Endothelial cell of umbilical vein (primary cell): ENCODE measurements at regions not wholly inside any gene's neighbourhood (a gene's known extent, or its start where the extent isn't known, plus 50 kb on each side); places are given as distances from the start of the nearest gene placed in this dataset.

Source experiments
- BruUV-seq: library from RNA; stranded (reverse); fragments of 400-500 nt; replicated peaks from 2 replicates; lab custom pipeline; 2021; lab: Mats Ljungman, UMichigan
- CTCF ChIA-PET: fragments of 300-600, 350-600 bp; sonication (Branson Sonifier 250); formaldehyde crosslinking; loops from one replicate; lab custom pipeline; 2021; ENCODE audit warnings: antibody characterized with exemption, inconsistent platforms; lab: Charles Lee
- POLR2A ChIA-PET: fragments of 300-600, 350-600 bp; sonication (Branson Sonifier 250); formaldehyde crosslinking; loops from one replicate; lab custom pipeline; 2021; ENCODE audit warnings: antibody characterized with exemption, inconsistent platforms; lab: Charles Lee
- DNase-seq: peaks from one replicate; pipeline ENCODE4 v3.0.0-alpha.2; 2011; ENCODE audit warnings: low read depth, low spot score
- FAIRE-seq: peaks from 2 replicates; lab custom pipeline; 2011; peaks lifted over from hg19 to GRCh38; lab: Jason Lieb, UNC
- H2AFZ ChIP-seq: 2 replicates; pipeline ENCODE4 v1.6.0; 2012; ENCODE audit warnings: low read depth, low read length, control low read depth, inconsistent platforms
- H3K27ac ChIP-seq: 2 replicates; pipeline ENCODE4 v1.5.1; 2011; ENCODE audit warnings: low read depth, mild to moderate bottlenecking, control low read depth, low read length, moderate library complexity; ENCODE audit not compliant: insufficient read depth
- H3K27me3 ChIP-seq, 2 experiments: 2 replicates each; pipeline versions ENCODE4 v1.6.0 to v1.6.1; 2011; ENCODE audit warnings: low read length in 2 of 2, mixed read lengths in 1 of 2; ENCODE audit not compliant: control insufficient read depth in 2 of 2, insufficient read depth in 2 of 2
- H3K36me3 ChIP-seq, 2 experiments: 2 replicates in 1 of 2; 3 replicates in 1 of 2; pipeline ENCODE4 v1.5.1; 2011; ENCODE audit warnings: low read length in 2 of 2, mild to moderate bottlenecking in 1 of 2, moderate library complexity in 1 of 2; ENCODE audit not compliant: control insufficient read depth in 2 of 2, insufficient read depth in 2 of 2; ENCODE audit errors: extremely low read depth in 1 of 2
- H3K4me1 ChIP-seq: 3 replicates; pipeline ENCODE4 v1.5.1; 2011; ENCODE audit warnings: mild to moderate bottlenecking, low read length; ENCODE audit not compliant: control insufficient read depth, insufficient read depth; ENCODE audit errors: extremely low read depth
- H3K4me2 ChIP-seq: 2 replicates; pipeline ENCODE4 v1.6.1; 2011; ENCODE audit warnings: low read length, control low read depth, mixed read lengths; ENCODE audit not compliant: insufficient read depth
- H3K4me3 ChIP-seq, 3 experiments: fragments of 200-600 bp in 1 of 3; sonication (generic), shearing (Covaris generic) in 1 of 3; replicated peaks in 1 of 3; 2 replicates each; pipeline ENCODE4 v1.5.1; 2011 to 2016; ENCODE audit warnings: control low read depth in 3 of 3, low read length in 3 of 3, mild to moderate bottlenecking in 2 of 3, inconsistent platforms in 1 of 3, low read depth in 1 of 3, moderate library complexity in 1 of 3; ENCODE audit not compliant: insufficient read depth in 1 of 3
- H3K79me2 ChIP-seq: 2 replicates; pipeline ENCODE4 v1.6.0; 2012; ENCODE audit warnings: low read length, inconsistent platforms; ENCODE audit not compliant: control insufficient read depth, insufficient read depth
- H3K9ac ChIP-seq: replicated peaks from 2 replicates; pipeline ENCODE3; 2011; ENCODE audit warnings: low read length, control low read depth; ENCODE audit not compliant: insufficient read depth; ENCODE audit errors: extremely low read depth
- H3K9me1 ChIP-seq: replicated peaks from 3 replicates; pipeline ENCODE4 v1.6.0; 2011; ENCODE audit warnings: mild to moderate bottlenecking, low read length; ENCODE audit not compliant: control insufficient read depth, insufficient read depth; ENCODE audit errors: extremely low read depth
- H3K9me3 ChIP-seq: replicated peaks from 2 replicates; pipeline ENCODE4 v1.5.1; 2012; ENCODE audit warnings: low read length, inconsistent platforms; ENCODE audit not compliant: control insufficient read depth, insufficient read depth
- H4K20me1 ChIP-seq: replicated peaks from 2 replicates; pipeline ENCODE3; 2011; ENCODE audit warnings: mild to moderate bottlenecking, low read length; ENCODE audit not compliant: control insufficient read depth, insufficient read depth; ENCODE audit errors: extremely low read depth
- CTCF ChIP-seq, 2 donors: IDR thresholded peaks; 1 replicate in 1 of 2; 2 replicates in 1 of 2; pipeline ENCODE4 v1.5.1; 2011; ENCODE audit warnings: low read length in 2 of 2, mild to moderate bottlenecking in 2 of 2, moderate library complexity in 2 of 2, control low read depth in 1 of 2, inconsistent platforms in 1 of 2, low read depth in 1 of 2; ENCODE audit not compliant: insufficient read depth in 1 of 2; ENCODE audit errors: extremely low read depth in 1 of 2
- EZH2 ChIP-seq: IDR thresholded peaks from 2 replicates; pipeline ENCODE4 v1.6.1; 2012; ENCODE audit warnings: borderline replicate concordance, low read depth, mild to moderate bottlenecking, moderate library complexity, low read length, inconsistent platforms; ENCODE audit not compliant: severe bottlenecking
- FOS ChIP-seq: IDR thresholded peaks from 2 replicates; pipeline ENCODE4 v1.6.1; 2011; ENCODE audit warnings: mild to moderate bottlenecking, low read length, moderate library complexity, borderline replicate concordance; ENCODE audit not compliant: insufficient read depth
- GATA2 ChIP-seq: IDR thresholded peaks from 2 replicates; pipeline ENCODE4 v1.7.0; 2011; ENCODE audit warnings: low read depth, mild to moderate bottlenecking, moderate library complexity, mixed read lengths, low read length; ENCODE audit not compliant: insufficient read length, insufficient read depth
- JUN ChIP-seq: IDR thresholded peaks from 2 replicates; pipeline ENCODE4 v1.6.1; 2011; ENCODE audit warnings: borderline replicate concordance, low read depth; ENCODE audit not compliant: insufficient read length, insufficient read depth
- MAX ChIP-seq: IDR thresholded peaks from 2 replicates; pipeline ENCODE4 v1.6.1; 2011; ENCODE audit not compliant: insufficient read depth, insufficient read length
- MYC ChIP-seq: IDR thresholded peaks from one replicate; pipeline ENCODE4 v1.6.1; 2011; ENCODE audit warnings: mild to moderate bottlenecking, low read depth, low read length
- POLR2A ChIP-seq: IDR thresholded peaks from 2 replicates; pipeline ENCODE4 v1.6.1; 2012; ENCODE audit warnings: low read depth, mild to moderate bottlenecking, control low read depth, low read length
- POLR2AphosphoS5 ChIP-seq: IDR thresholded peaks from 2 replicates; pipeline ENCODE4 v1.6.1; 2012; ENCODE audit warnings: low read depth, mild to moderate bottlenecking, control low read depth, low read length, moderate library complexity; ENCODE audit not compliant: insufficient read depth
- dilution Hi-C: fragments of 300-500 bp; cut with MboI; formaldehyde crosslinking; loops from one replicate; pipeline ENCODE4 v1.15.0; 2019; ENCODE audit warnings: low sequenced_read_pairs; ENCODE audit not compliant: extremely low pct_ligation_motif_present
- intact Hi-C: fragments of 100-400 bp; cut with micrococcal nuclease; formaldehyde crosslinking; loops from one replicate; pipeline ENCODE4 v1.10.0; 2022

GRCh38 chr18:79608535-79608934 lies 71.1 kb upstream of the CTDP1 start:
- DNase-seq (no peak), FAIRE-seq (no peak)
- BruUV-seq = no TSS peak
- H3K9me3 ChIP-seq = no peaks in the 10 kb centered on the region
- no peaks in the 10 kb centered on the region for H3K9me1 ChIP-seq
- no peak overlapping the region for H3K4me3 ChIP-seq
- ChIA-PET POLR2A (no interaction called here), CTCF (no interaction called here)
- intact Hi-C loops (no loop called here), dilution Hi-C loops (no loop called here)
- H3K4me2 ChIP-seq = no peak overlapping the region
- H4K20me1 ChIP-seq = no peaks in the 10 kb centered on the region
- H3K79me2 ChIP-seq = no peaks in the 10 kb centered on the region
- H3K27ac ChIP-seq = no peak overlapping the region
- no peak for TF ChIP-seq GATA2
- no peak for TF ChIP-seq MYC
- no peak for TF ChIP-seq POLR2AphosphoS5
- TF ChIP-seq CTCF (IDR thresholded peaks at IDR 0.05; ENCODE audit: extremely low read depth in 1 of 2, insufficient read depth in 1 of 2, low read depth in 1 of 2, low read length in 2 of 2) = no peak
- no peak for TF ChIP-seq MAX
- no peak overlapping the region for H2AFZ ChIP-seq
- H3K9ac ChIP-seq = no peak overlapping the region
- H3K27me3 ChIP-seq = no peaks in the 10 kb centered on the region
- H3K4me1 ChIP-seq = no peaks in the 10 kb centered on the region
- H3K36me3 ChIP-seq = no peaks in the 10 kb centered on the region

- TF ChIP-seq GATA2 (no peak), JUN (no peak), EZH2 (no peak), POLR2A (no peak), FOS (no peak), POLR2AphosphoS5 (no peak), MYC (no peak), CTCF (IDR thresholded peaks at IDR 0.05; ENCODE audit: extremely low read depth in 1 of 2, insufficient read depth in 1 of 2, low read depth in 1 of 2, low read length in 2 of 2) (no peak), MAX (no peak)
- Histone ChIP-seq H3K27me3 (no peaks in the 10 kb centered on the region), H3K9me1 (no peaks in the 10 kb centered on the region), H3K27ac (no peak overlapping the region), H3K4me1 (no peaks in the 10 kb centered on the region), H2AFZ (no peak overlapping the region), H3K36me3 (no peaks in the 10 kb centered on the region), H3K4me2 (no peak overlapping the region), H3K79me2 (no peaks in the 10 kb centered on the region), H4K20me1 (no peaks in the 10 kb centered on the region), H3K9ac (no peak overlapping the region), H3K9me3 (no peaks in the 10 kb centered on the region), H3K4me3 (no peak overlapping the region)
- no TSS peak for BruUV-seq
- no peak for DNase-seq
- ChIA-PET CTCF (no interaction called here), POLR2A (no interaction called here)
- intact Hi-C loops (no loop called here), dilution Hi-C loops (no loop called here)
- no peak for FAIRE-seq
Observed at GRCh38 chr18:79608999-79609461, 70.6 kb upstream of the CTDP1 start.
